Sigmoid colon (tissue), 4 donors: ENCODE measurements at regions not wholly inside any gene's neighbourhood (a gene's known extent, or its start where the extent isn't known, plus 50 kb on each side); places are given as distances from the start of the nearest gene placed in this dataset.

Experiments used
- EP300 ChIP-seq, 4 donors: sonication (generic); formaldehyde crosslinking; IDR thresholded peaks; one replicate each; pipeline ENCODE4 v1.6.1; 2017; ENCODE audit warnings: antibody characterized with exemption in 4 of 4
- POLR2AphosphoS5 ChIP-seq, 4 donors: sonication (generic); formaldehyde crosslinking; IDR thresholded peaks; one replicate each; pipeline ENCODE4 v1.6.1; 2017; ENCODE audit warnings: antibody characterized with exemption in 4 of 4
- TF ChIP-seq, protein P1 (sequence below), 4 experiments: fragments of 450-650 bp in 3 of 4; fragments of 200-600 bp in 1 of 4; IDR thresholded peaks; one replicate each; pipeline ENCODE4 v1.5.1; 2016 to 2019; ENCODE audit warnings: antibody characterized with exemption in 4 of 4, mild to moderate bottlenecking in 3 of 4, moderate library complexity in 2 of 4

DNA sequence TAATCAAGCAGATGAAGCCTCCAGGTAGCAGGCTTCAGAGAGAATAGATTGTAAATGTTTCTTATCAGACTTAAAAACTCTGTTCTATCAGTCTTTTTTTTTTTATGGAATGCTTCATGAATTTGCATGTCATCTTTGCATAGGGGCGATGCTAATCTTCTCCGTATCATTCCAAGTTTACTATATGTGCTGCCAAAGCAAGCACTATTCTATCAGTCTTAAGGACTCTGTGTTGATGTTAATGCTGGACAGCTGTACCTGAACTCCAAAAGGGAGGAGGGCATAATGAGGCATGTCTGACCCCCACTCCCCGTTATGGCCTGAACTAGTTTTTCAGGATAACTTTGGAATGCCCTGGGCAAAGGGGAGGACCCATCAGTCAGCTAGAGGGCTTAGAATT, 66.8 kb upstream of the PRRC2C start:
- TF ChIP-seq, protein P1, sequence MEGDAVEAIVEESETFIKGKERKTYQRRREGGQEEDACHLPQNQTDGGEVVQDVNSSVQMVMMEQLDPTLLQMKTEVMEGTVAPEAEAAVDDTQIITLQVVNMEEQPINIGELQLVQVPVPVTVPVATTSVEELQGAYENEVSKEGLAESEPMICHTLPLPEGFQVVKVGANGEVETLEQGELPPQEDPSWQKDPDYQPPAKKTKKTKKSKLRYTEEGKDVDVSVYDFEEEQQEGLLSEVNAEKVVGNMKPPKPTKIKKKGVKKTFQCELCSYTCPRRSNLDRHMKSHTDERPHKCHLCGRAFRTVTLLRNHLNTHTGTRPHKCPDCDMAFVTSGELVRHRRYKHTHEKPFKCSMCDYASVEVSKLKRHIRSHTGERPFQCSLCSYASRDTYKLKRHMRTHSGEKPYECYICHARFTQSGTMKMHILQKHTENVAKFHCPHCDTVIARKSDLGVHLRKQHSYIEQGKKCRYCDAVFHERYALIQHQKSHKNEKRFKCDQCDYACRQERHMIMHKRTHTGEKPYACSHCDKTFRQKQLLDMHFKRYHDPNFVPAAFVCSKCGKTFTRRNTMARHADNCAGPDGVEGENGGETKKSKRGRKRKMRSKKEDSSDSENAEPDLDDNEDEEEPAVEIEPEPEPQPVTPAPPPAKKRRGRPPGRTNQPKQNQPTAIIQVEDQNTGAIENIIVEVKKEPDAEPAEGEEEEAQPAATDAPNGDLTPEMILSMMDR (IDR thresholded peaks at IDR 0.05), result no peak
- TF ChIP-seq EP300 (IDR thresholded peaks at IDR 0.05) (no peak), POLR2AphosphoS5 (IDR thresholded peaks at IDR 0.05) (no peak)
